Keratinocyte (primary cell): ENCODE measurements at regions not wholly inside any gene's neighbourhood (a gene's known extent, or its start where the extent isn't known, plus 50 kb on each side); places are given as distances from the start of the nearest gene placed in this dataset.

Source experiments
- DNase-seq: peaks from one replicate; pipeline ENCODE4 v3.0.0-alpha.2; 2011; ENCODE audit warnings: low read depth, missing footprints, low spot score
- FAIRE-seq: peaks from 2 replicates; lab custom pipeline; 2011; peaks lifted over from hg19 to GRCh38; lab: Jason Lieb, UNC
- H2AFZ ChIP-seq: 2 replicates; pipeline ENCODE4 v1.6.0; 2012; ENCODE audit warnings: low read length, control low read depth, inconsistent platforms; ENCODE audit not compliant: control insufficient read depth
- H3K27ac ChIP-seq: 2 replicates; pipeline ENCODE4 v1.5.1; 2011; ENCODE audit warnings: low read length; ENCODE audit not compliant: control insufficient read depth, insufficient read depth
- H3K27me3 ChIP-seq: 3 replicates; pipeline ENCODE4 v1.6.0; 2011; ENCODE audit warnings: low read length; ENCODE audit not compliant: control insufficient read depth, insufficient read depth; ENCODE audit errors: extremely low read depth
- H3K36me3 ChIP-seq, 2 experiments: 2 replicates in 1 of 2; 3 replicates in 1 of 2; pipeline ENCODE4 v1.5.1; 2011; ENCODE audit warnings: low read length in 2 of 2, mild to moderate bottlenecking in 1 of 2; ENCODE audit not compliant: control insufficient read depth in 2 of 2, insufficient read depth in 2 of 2; ENCODE audit errors: extremely low read depth in 1 of 2
- H3K4me1 ChIP-seq: 3 replicates; pipeline ENCODE4 v1.5.1; 2011; ENCODE audit warnings: low read length; ENCODE audit not compliant: control insufficient read depth, insufficient read depth; ENCODE audit errors: extremely low read depth
- H3K4me2 ChIP-seq: 3 replicates; pipeline ENCODE4 v1.6.0; 2011; ENCODE audit warnings: low read depth, low read length; ENCODE audit not compliant: control insufficient read depth, insufficient read depth; ENCODE audit errors: extremely low read depth
- H3K4me3 ChIP-seq, 3 experiments: fragments of 200-600 bp in 1 of 3; sonication (generic) in 1 of 3; 2 replicates in 2 of 3; 3 replicates in 1 of 3; pipeline ENCODE4 v1.5.1; 2011 to 2016; ENCODE audit warnings: low read length in 3 of 3, mild to moderate bottlenecking in 3 of 3, control low read depth in 2 of 3, inconsistent platforms in 1 of 3, low read depth in 1 of 3, mixed read lengths in 1 of 3, mixed run types in 1 of 3, moderate library complexity in 1 of 3; ENCODE audit not compliant: control insufficient read depth in 2 of 3, insufficient read depth in 2 of 3; ENCODE audit errors: extremely low read depth in 1 of 3
- H3K79me2 ChIP-seq: 2 replicates; pipeline ENCODE4 v1.6.0; 2012; ENCODE audit warnings: low read length; ENCODE audit not compliant: control insufficient read depth, insufficient read depth
- H3K9ac ChIP-seq: 3 replicates; pipeline ENCODE4 v1.6.0; 2011; ENCODE audit warnings: low read length; ENCODE audit not compliant: control insufficient read depth, insufficient read depth; ENCODE audit errors: extremely low read depth
- H3K9me1 ChIP-seq: 3 replicates; pipeline ENCODE4 v1.6.0; 2011; ENCODE audit warnings: low read length; ENCODE audit not compliant: control insufficient read depth, insufficient read depth; ENCODE audit errors: extremely low read depth
- H3K9me3 ChIP-seq: 2 replicates; pipeline ENCODE4 v1.5.1; 2012; ENCODE audit warnings: low read depth, low read length; ENCODE audit not compliant: control insufficient read depth
- H4K20me1 ChIP-seq: 3 replicates; pipeline ENCODE4 v1.6.0; 2011; ENCODE audit warnings: low read length; ENCODE audit not compliant: control insufficient read depth, insufficient read depth; ENCODE audit errors: extremely low read depth
- CTCF ChIP-seq, 3 experiments: IDR thresholded peaks in 1 of 3; conservative IDR thresholded peaks in 1 of 3; optimal IDR thresholded peaks in 1 of 3; 2 replicates in 2 of 3; 3 replicates in 1 of 3; pipeline versions ENCODE3 to v1.5.1; 2011; ENCODE audit warnings: low read length in 3 of 3, mild to moderate bottlenecking in 3 of 3, moderate library complexity in 2 of 3, control low read depth in 1 of 3, inconsistent platforms in 1 of 3; ENCODE audit not compliant: insufficient read depth in 2 of 3; ENCODE audit errors: extremely low read depth in 1 of 3
- EZH2 ChIP-seq: IDR thresholded peaks from one replicate; pipeline ENCODE4 v1.6.1; 2012; ENCODE audit warnings: inconsistent platforms, mild to moderate bottlenecking, low read length, moderate library complexity
- dilution Hi-C: fragments of 300-500 bp; cut with MboI; formaldehyde crosslinking; loops from one replicate; pipeline ENCODE4 v1.7.0; 2020; ENCODE audit warnings: low sequenced_read_pairs; ENCODE audit not compliant: extremely low pct_ligation_motif_present

- peak; percentile 94 for DNase-seq
- peak; percentile 100 for FAIRE-seq
Observed at GRCh38 chr1:209485167-209485566, 98.3 kb upstream of the CAMK1G start.

GRCh38 chr1:209485751-209486150, 97.8 kb upstream of the CAMK1G start:
- Histone ChIP-seq H3K9me3 (no peaks in the 10 kb centered on the region), H4K20me1 (no peaks in the 10 kb centered on the region), H3K9me1 (no peaks in the 10 kb centered on the region), H3K4me2 (no peak overlapping the region), H3K27me3 (no peaks in the 10 kb centered on the region), H3K4me1 (peaks cover 38% of the 10 kb centered on the region), H3K9ac (no peak overlapping the region), H2AFZ (no peak overlapping the region), H3K27ac (no peak overlapping the region), H3K4me3 (no peak overlapping the region), H3K79me2 (no peaks in the 10 kb centered on the region), H3K36me3 (no peaks in the 10 kb centered on the region)
- DNase-seq, result no peak
- FAIRE-seq, result peak; percentile 53
- TF ChIP-seq CTCF (optimal IDR thresholded peaks at IDR 0.05 in 1 of 3, IDR thresholded peaks at IDR 0.05 in 1 of 3, conservative IDR thresholded peaks at IDR 0.05 in 1 of 3; ENCODE audit: extremely low read depth in 1 of 3, insufficient read depth in 2 of 3, low read length in 3 of 3), result no peak
- TF ChIP-seq EZH2, result no peak
- dilution Hi-C loops, result no loop called here

More at GRCh38 chr1:209485167-209485566, 98.3 kb upstream of the CAMK1G start:
- H3K79me2 ChIP-seq, result no peaks in the 10 kb centered on the region
- no peaks in the 10 kb centered on the region for H3K36me3 ChIP-seq
- peak overlapping the region; percentile 34 for H3K4me2 ChIP-seq
- H3K9ac ChIP-seq, result no peak overlapping the region
- H3K27me3 ChIP-seq, result no peaks in the 10 kb centered on the region
- no peaks in the 10 kb centered on the region for H3K9me1 ChIP-seq
- H3K4me1 ChIP-seq, result peaks cover 38% of the 10 kb centered on the region
- H3K9me3 ChIP-seq, result no peaks in the 10 kb centered on the region
- dilution Hi-C loops, result no loop called here
- no peak overlapping the region for H2AFZ ChIP-seq
- peak overlapping the region; percentile 25 for H3K27ac ChIP-seq
- H3K4me3 ChIP-seq, result no peak overlapping the region
- no peak for TF ChIP-seq EZH2
- no peak for TF ChIP-seq CTCF (optimal IDR thresholded peaks at IDR 0.05 in 1 of 3, IDR thresholded peaks at IDR 0.05 in 1 of 3, conservative IDR thresholded peaks at IDR 0.05 in 1 of 3; ENCODE audit: extremely low read depth in 1 of 3, insufficient read depth in 2 of 3, low read length in 3 of 3)
- no peaks in the 10 kb centered on the region for H4K20me1 ChIP-seq
